Trophoblast cell (in vitro differentiated cells and primary cell): ENCODE measurements at regions not wholly inside any gene's neighbourhood (a gene's known extent, or its start where the extent isn't known, plus 50 kb on each side); places are given as distances from the start of the nearest gene placed in this dataset.

ENCODE experiments used
- DNase-seq, 2 donors: peaks; one replicate each; pipeline ENCODE4 v3.0.0-alpha.2; 2016
- H2AFZ ChIP-seq: 2 replicates; pipeline ENCODE4 v1.6.1; 2013; ENCODE audit warnings: low read length, moderate library complexity, mild to moderate bottlenecking; ENCODE audit not compliant: insufficient read depth, poor library complexity
- H2AK5ac ChIP-seq: 2 replicates; pipeline ENCODE4 v1.6.1; 2013; ENCODE audit warnings: mild to moderate bottlenecking, low read length
- H2BK120ac ChIP-seq: 2 replicates; pipeline ENCODE4 v1.6.1; 2013; ENCODE audit warnings: low read length, mild to moderate bottlenecking, moderate library complexity; ENCODE audit not compliant: insufficient read depth, poor library complexity
- H2BK12ac ChIP-seq: 2 replicates; pipeline ENCODE4 v1.6.1; 2013; ENCODE audit warnings: mild to moderate bottlenecking, low read length, moderate library complexity
- H2BK5ac ChIP-seq: 2 replicates; pipeline ENCODE4 v1.6.1; 2013; ENCODE audit warnings: low read length, low read depth, moderate library complexity, mild to moderate bottlenecking; ENCODE audit not compliant: poor library complexity
- H3K14ac ChIP-seq: 2 replicates; pipeline ENCODE4 v1.6.1; 2013; ENCODE audit warnings: mild to moderate bottlenecking, low read length
- H3K18ac ChIP-seq: 2 replicates; pipeline ENCODE4 v1.6.1; 2013; ENCODE audit warnings: mild to moderate bottlenecking, low read length
- H3K23ac ChIP-seq: 2 replicates; pipeline ENCODE4 v1.6.1; 2013; ENCODE audit warnings: low read length
- H3K27ac ChIP-seq: 2 replicates; pipeline ENCODE4 v1.5.1; 2013; ENCODE audit warnings: low read depth, mild to moderate bottlenecking, inconsistent platforms, low read length, moderate library complexity
- H3K27me3 ChIP-seq: 2 replicates; pipeline ENCODE4 v1.6.1; 2013; ENCODE audit warnings: inconsistent platforms, mild to moderate bottlenecking, low read length, moderate library complexity; ENCODE audit not compliant: insufficient read depth
- H3K36me3 ChIP-seq, 2 experiments: 1 replicate in 1 of 2; 2 replicates in 1 of 2; pipeline ENCODE4 v1.6.1; 2013; ENCODE audit warnings: low read length in 2 of 2, mild to moderate bottlenecking in 2 of 2, moderate library complexity in 1 of 2; ENCODE audit not compliant: insufficient read depth in 2 of 2, control insufficient read depth in 1 of 2
- H3K4ac ChIP-seq: 2 replicates; pipeline ENCODE4 v1.6.1; 2013; ENCODE audit warnings: low read depth, mild to moderate bottlenecking, low read length, moderate library complexity
- H3K4me1 ChIP-seq, 2 experiments: 1 replicate in 1 of 2; 2 replicates in 1 of 2; pipeline ENCODE4 v1.6.1; 2013; ENCODE audit warnings: low read length in 2 of 2, mild to moderate bottlenecking in 2 of 2, moderate library complexity in 1 of 2; ENCODE audit not compliant: insufficient read depth in 2 of 2, control insufficient read depth in 1 of 2
- H3K4me2 ChIP-seq: 2 replicates; pipeline ENCODE4 v1.6.1; 2013; ENCODE audit warnings: inconsistent platforms, mild to moderate bottlenecking, low read length, moderate library complexity
- H3K4me3 ChIP-seq: 2 replicates; pipeline ENCODE4 v1.5.1; 2013; ENCODE audit warnings: mild to moderate bottlenecking, low read depth, low read length, inconsistent platforms
- H3K79me1 ChIP-seq: one replicate; pipeline ENCODE4 v1.6.1; 2013; ENCODE audit warnings: low read length
- H3K79me2 ChIP-seq: 2 replicates; pipeline ENCODE4 v1.6.1; 2013; ENCODE audit warnings: low read length, mild to moderate bottlenecking; ENCODE audit not compliant: control insufficient read depth, insufficient read depth, poor library complexity
- H3K9ac ChIP-seq: 2 replicates; pipeline ENCODE4 v1.6.1; 2013; ENCODE audit warnings: mild to moderate bottlenecking, low read length
- H3K9me3 ChIP-seq: 2 replicates; pipeline ENCODE4 v1.6.1; 2013; ENCODE audit warnings: low read depth, mild to moderate bottlenecking, control low read depth, inconsistent platforms, low read length; ENCODE audit not compliant: insufficient read depth
- H4K12ac ChIP-seq: 2 replicates; pipeline ENCODE4 v1.6.1; 2013; ENCODE audit warnings: low read depth, mild to moderate bottlenecking, low read length, moderate library complexity
- H4K8ac ChIP-seq: 2 replicates; pipeline ENCODE4 v1.6.1; 2013; ENCODE audit warnings: low read depth, mild to moderate bottlenecking, low read length, moderate library complexity
- H4K91ac ChIP-seq: one replicate; pipeline ENCODE4 v1.6.1; 2013; ENCODE audit warnings: low read depth, mild to moderate bottlenecking, low read length, moderate library complexity
- WGBS: extraction: QIAGEN DNeasy Blood & Tissue Kit; methylation state at CpG from one replicate; pipeline ENCODE4 v1.1.7; 2013; ENCODE audit warnings: missing lambda C conversion rate; ENCODE audit not compliant: insufficient read length, insufficient coverage; ENCODE audit errors: extremely low coverage; 5-methylcytosine and 5-hydroxymethylcytosine counted together

- no peaks in the 10 kb centered on the region for H3K9me3 ChIP-seq
- H2BK5ac ChIP-seq: no peak overlapping the region
- H4K8ac ChIP-seq: no peak overlapping the region
- H3K9ac ChIP-seq: no peak overlapping the region
- no peak overlapping the region for H3K4ac ChIP-seq
- H3K4me3 ChIP-seq: no peak overlapping the region
- no peaks in the 10 kb centered on the region for H3K79me1 ChIP-seq
- no peak overlapping the region for H2BK120ac ChIP-seq
- no peak overlapping the region for H2BK12ac ChIP-seq
- H3K27ac ChIP-seq: no peak overlapping the region
- H3K23ac ChIP-seq: no peak overlapping the region
- no peaks in the 10 kb centered on the region for H3K79me2 ChIP-seq
- no peak overlapping the region for H3K18ac ChIP-seq
- DNase-seq: no peak
- WGBS: no CpG with 5 or more reads among the region's 4 CpGs
- no peaks in the 10 kb centered on the region for H3K27me3 ChIP-seq
- H3K4me2 ChIP-seq: no peak overlapping the region
- no peak overlapping the region for H2AFZ ChIP-seq
- H4K91ac ChIP-seq: no peak overlapping the region
- H3K36me3 ChIP-seq: no peaks in the 10 kb centered on the region
- no peak overlapping the region for H4K12ac ChIP-seq
- H3K4me1 ChIP-seq: no peaks in the 10 kb centered on the region
- no peak overlapping the region for H3K14ac ChIP-seq
- H2AK5ac ChIP-seq: no peak overlapping the region
Measured at GRCh38 chr1:41978986-41979385, 60.3 kb upstream of the HIVEP3 start.

GRCh38 chr1:41977326-41977725 lies 58.6 kb upstream of the HIVEP3 start:
- H3K4ac ChIP-seq: no peak overlapping the region
- no peak overlapping the region for H3K14ac ChIP-seq
- H3K18ac ChIP-seq: no peak overlapping the region
- DNase-seq: no peak
- no peak overlapping the region for H4K91ac ChIP-seq
- H3K4me3 ChIP-seq: no peak overlapping the region
- H2AFZ ChIP-seq: no peak overlapping the region
- no peak overlapping the region for H3K23ac ChIP-seq
- no peaks in the 10 kb centered on the region for H3K27me3 ChIP-seq
- H3K36me3 ChIP-seq: no peaks in the 10 kb centered on the region
- no peak overlapping the region for H3K9ac ChIP-seq
- H4K12ac ChIP-seq: no peak overlapping the region
- no peaks in the 10 kb centered on the region for H3K79me1 ChIP-seq
- WGBS: no CpG with 5 or more reads among the region's 4 CpGs
- H3K4me2 ChIP-seq: no peak overlapping the region
- H2AK5ac ChIP-seq: no peak overlapping the region
- H3K4me1 ChIP-seq: no peaks in the 10 kb centered on the region
- no peak overlapping the region for H2BK120ac ChIP-seq
- no peak overlapping the region for H3K27ac ChIP-seq
- no peak overlapping the region for H2BK12ac ChIP-seq
- H3K79me2 ChIP-seq: no peaks in the 10 kb centered on the region
- H3K9me3 ChIP-seq: no peaks in the 10 kb centered on the region
- H2BK5ac ChIP-seq: no peak overlapping the region
- no peak overlapping the region for H4K8ac ChIP-seq

DNA sequence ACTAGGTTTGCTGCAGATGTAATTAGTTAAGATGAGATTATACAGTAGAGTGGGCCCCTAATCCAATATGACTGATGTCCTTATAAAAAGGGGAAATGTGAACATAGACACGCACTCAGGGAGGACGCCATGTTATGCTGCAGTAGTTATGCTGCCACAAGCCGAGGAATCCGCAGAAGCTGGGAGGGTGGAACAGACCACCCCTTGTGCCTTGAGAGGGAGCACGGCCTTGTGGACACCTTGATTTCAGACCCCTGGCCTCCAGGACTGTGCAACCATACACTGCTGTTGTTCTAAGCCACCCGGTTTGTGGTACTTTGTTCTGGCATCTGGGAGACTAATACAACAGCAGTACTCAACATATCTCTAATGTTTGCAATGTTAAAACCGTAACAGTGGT lies 57.9 kb upstream of the HIVEP3 start:
- H3K4me2 ChIP-seq: no peak overlapping the region
- H2AK5ac ChIP-seq: no peak overlapping the region
- WGBS: no CpG with 5 or more reads among the region's 7 CpGs
- no peak overlapping the region for H3K18ac ChIP-seq
- no peak overlapping the region for H2AFZ ChIP-seq
- H3K79me2 ChIP-seq: no peaks in the 10 kb centered on the region
- no peak overlapping the region for H4K8ac ChIP-seq
- H3K14ac ChIP-seq: no peak overlapping the region
- peaks cover 1% of the 10 kb centered on the region for H3K9me3 ChIP-seq
- no peak overlapping the region for H3K4ac ChIP-seq
- no peaks in the 10 kb centered on the region for H3K36me3 ChIP-seq
- H3K27me3 ChIP-seq: no peaks in the 10 kb centered on the region
- no peak for DNase-seq
- H4K91ac ChIP-seq: no peak overlapping the region
- H4K12ac ChIP-seq: no peak overlapping the region
- H3K23ac ChIP-seq: no peak overlapping the region
- H2BK5ac ChIP-seq: no peak overlapping the region
- H3K9ac ChIP-seq: no peak overlapping the region
- no peaks in the 10 kb centered on the region for H3K4me1 ChIP-seq
- H2BK12ac ChIP-seq: no peak overlapping the region
- no peak overlapping the region for H2BK120ac ChIP-seq
- H3K27ac ChIP-seq: no peak overlapping the region
- H3K79me1 ChIP-seq: no peaks in the 10 kb centered on the region
- no peak overlapping the region for H3K4me3 ChIP-seq

- no peak overlapping the region for H3K23ac ChIP-seq
- H4K91ac ChIP-seq: no peak overlapping the region
- no peak overlapping the region for H3K4ac ChIP-seq
- H4K8ac ChIP-seq: no peak overlapping the region
- H3K14ac ChIP-seq: no peak overlapping the region
- H4K12ac ChIP-seq: no peak overlapping the region
- no peaks in the 10 kb centered on the region for H3K79me1 ChIP-seq
- H2AFZ ChIP-seq: no peak overlapping the region
- no peak overlapping the region for H3K18ac ChIP-seq
- no peak overlapping the region for H2BK12ac ChIP-seq
- no peaks in the 10 kb centered on the region for H3K27me3 ChIP-seq
- H3K36me3 ChIP-seq: no peaks in the 10 kb centered on the region
- H2AK5ac ChIP-seq: no peak overlapping the region
- no peak overlapping the region for H3K27ac ChIP-seq
- no peak overlapping the region for H3K4me3 ChIP-seq
- H3K79me2 ChIP-seq: no peaks in the 10 kb centered on the region
- WGBS: no CpG with 5 or more reads among the region's 12 CpGs
- peaks cover 2% of the 10 kb centered on the region for H3K9me3 ChIP-seq
- no peak overlapping the region for H3K9ac ChIP-seq
- DNase-seq: no peak
- no peaks in the 10 kb centered on the region for H3K4me1 ChIP-seq
- H2BK120ac ChIP-seq: no peak overlapping the region
- no peak overlapping the region for H2BK5ac ChIP-seq
- H3K4me2 ChIP-seq: no peak overlapping the region
Measured at GRCh38 chr1:41975850-41976569, 57.3 kb upstream of the HIVEP3 start.
